CD4-positive, alpha-beta T cell treated with Interleukin-12 subunit alpha and Interleukin-12 subunit beta, for 1 hour (primary cell): ENCODE measurements at regions not wholly inside any gene's neighbourhood (a gene's known extent, or its start where the extent isn't known, plus 50 kb on each side); places are given as distances from the start of the nearest gene placed in this dataset.
"Not testable (repeated sequence)": the region's sequence is repeated elsewhere in the genome, so short reads cannot be mapped to it uniquely, and the experiment has no call there.

Experiments
- DNase-seq: peaks from one replicate; pipeline ENCODE4 v3.0.0-alpha.2; 2020

GRCh38 chr14:22232486-22232885, 356.5 kb downstream of the DAD1 start:
- no peak for DNase-seq

GRCh38 chr14:22231018-22231417, 358.0 kb downstream of the DAD1 start:
- DNase-seq = peak; percentile 22

GRCh38 chr14:22230517-22230916, 358.5 kb downstream of the DAD1 start:
- no peak for DNase-seq

- DNase-seq = no peak
These were observed 361.9 kb downstream of the DAD1 start for GRCh38 chr14:22227084-22227483.

GRCh38 chr14:22226381-22226780, 362.6 kb downstream of the DAD1 start:
- peak; percentile 53 for DNase-seq

GRCh38 chr14:22225516-22226140, 363.4 kb downstream of the DAD1 start:
- no peak for DNase-seq

GRCh38 chr14:22221508-22221907, 367.5 kb downstream of the DAD1 start:
- DNase-seq = peak; percentile 43

GRCh38 chr14:22220427-22220826, 368.6 kb downstream of the DAD1 start:
- no peak for DNase-seq

- DNase-seq = peak; percentile 21
These were observed 370.3 kb downstream of the DAD1 start for GRCh38 chr14:22218728-22219127.

- DNase-seq = no peak
These were observed 375.9 kb downstream of the DAD1 start for GRCh38 chr14:22213120-22213519.

- no peak for DNase-seq
These were observed 378.1 kb downstream of the DAD1 start for GRCh38 chr14:22210906-22211305.

- DNase-seq = no peak
These were observed 379.0 kb downstream of the DAD1 start for GRCh38 chr14:22210026-22210425.

GRCh38 chr14:22203036-22203435, 386.0 kb downstream of the DAD1 start:
- DNase-seq = no peak

- DNase-seq = no peak
These were observed 386.7 kb downstream of the DAD1 start for GRCh38 chr14:22202313-22202712.

GRCh38 chr14:22200977-22201605, 387.9 kb downstream of the DAD1 start:
- peak; percentile 46 for DNase-seq

- DNase-seq = not testable (repeated sequence)
These were observed 388.9 kb downstream of the DAD1 start for GRCh38 chr14:22200131-22200530.

GRCh38 chr14:22194664-22195063, 394.4 kb downstream of the DAD1 start:
- no peak for DNase-seq

GRCh38 chr14:22190411-22191191, 398.4 kb downstream of the DAD1 start:
- DNase-seq = no peak

GRCh38 chr14:22189881-22190280, 399.1 kb downstream of the DAD1 start:
- no peak for DNase-seq

GRCh38 chr14:22188318-22188717, 400.7 kb downstream of the DAD1 start:
- no peak for DNase-seq

GRCh38 chr14:22185789-22186188, 403.2 kb downstream of the DAD1 start:
- DNase-seq = no peak

GRCh38 chr14:22185191-22185590, 403.8 kb downstream of the DAD1 start:
- DNase-seq = no peak

- DNase-seq = no peak
These were observed 404.2 kb downstream of the DAD1 start for GRCh38 chr14:22184830-22185168.

- no peak for DNase-seq
These were observed 404.7 kb downstream of the DAD1 start for GRCh38 chr14:22184157-22184829.
